Upper lobe of right lung (tissue), 1 donor: ENCODE measurements at regions not wholly inside any gene's neighbourhood (a gene's known extent, or its start where the extent isn't known, plus 50 kb on each side); places are given as distances from the start of the nearest gene placed in this dataset.

Source experiments
- ATAC-seq: fragments of 200-7000 bp; cut with Tn5 transposase; one replicate; pipeline ENCODE4 v1.9.1; 2020; ENCODE audit warnings: mild to moderate bottlenecking, moderate library complexity
- DNase-seq: peaks from one replicate; pipeline ENCODE4 v3.0.0-alpha.2; 2020
- H3K27ac ChIP-seq: fragments of 200-600 bp; one replicate; pipeline ENCODE4 v1.8.0; 2022
- H3K27me3 ChIP-seq: fragments of 200-600 bp; one replicate; pipeline ENCODE4 v1.8.0; 2022; ENCODE audit warnings: mild to moderate bottlenecking
- H3K36me3 ChIP-seq: fragments of 200-600 bp; one replicate; pipeline ENCODE4 v1.8.0; 2022
- H3K4me1 ChIP-seq: fragments of 200-600 bp; one replicate; pipeline ENCODE4 v1.8.0; 2022
- H3K4me3 ChIP-seq: fragments of 200-600 bp; one replicate; pipeline ENCODE4 v1.8.0; 2022; ENCODE audit warnings: mild to moderate bottlenecking
- H3K9me3 ChIP-seq: fragments of 200-600 bp; one replicate; pipeline ENCODE4 v1.8.0; 2022
- intact Hi-C: fragments of 100-400 bp; cut with DNase I; formaldehyde crosslinking; loops from one replicate; pipeline ENCODE4 v1.11.0; 2022
- TF ChIP-seq, protein P1 (sequence below): fragments of 200-600 bp; IDR thresholded peaks from one replicate; pipeline ENCODE4 v1.8.0; 2022; ENCODE audit warnings: antibody characterized with exemption
- donor health status: DM: no; HTN: yes; CAD: no; lungs with severe emphysema.

GRCh38 chrX:113974881-113975280, 609.0 kb upstream of the HTR2C start:
- intact Hi-C loops = no loop called here
- H3K9me3 ChIP-seq = no peaks in the 10 kb centered on the region
- no peaks in the 10 kb centered on the region for H3K36me3 ChIP-seq
- H3K4me3 ChIP-seq = no peak overlapping the region
- H3K27ac ChIP-seq = no peak overlapping the region
- no peak for ATAC-seq
- no peaks in the 10 kb centered on the region for H3K4me1 ChIP-seq
- TF ChIP-seq, protein P1, sequence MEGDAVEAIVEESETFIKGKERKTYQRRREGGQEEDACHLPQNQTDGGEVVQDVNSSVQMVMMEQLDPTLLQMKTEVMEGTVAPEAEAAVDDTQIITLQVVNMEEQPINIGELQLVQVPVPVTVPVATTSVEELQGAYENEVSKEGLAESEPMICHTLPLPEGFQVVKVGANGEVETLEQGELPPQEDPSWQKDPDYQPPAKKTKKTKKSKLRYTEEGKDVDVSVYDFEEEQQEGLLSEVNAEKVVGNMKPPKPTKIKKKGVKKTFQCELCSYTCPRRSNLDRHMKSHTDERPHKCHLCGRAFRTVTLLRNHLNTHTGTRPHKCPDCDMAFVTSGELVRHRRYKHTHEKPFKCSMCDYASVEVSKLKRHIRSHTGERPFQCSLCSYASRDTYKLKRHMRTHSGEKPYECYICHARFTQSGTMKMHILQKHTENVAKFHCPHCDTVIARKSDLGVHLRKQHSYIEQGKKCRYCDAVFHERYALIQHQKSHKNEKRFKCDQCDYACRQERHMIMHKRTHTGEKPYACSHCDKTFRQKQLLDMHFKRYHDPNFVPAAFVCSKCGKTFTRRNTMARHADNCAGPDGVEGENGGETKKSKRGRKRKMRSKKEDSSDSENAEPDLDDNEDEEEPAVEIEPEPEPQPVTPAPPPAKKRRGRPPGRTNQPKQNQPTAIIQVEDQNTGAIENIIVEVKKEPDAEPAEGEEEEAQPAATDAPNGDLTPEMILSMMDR = no peak
- DNase-seq = no peak
- no peaks in the 10 kb centered on the region for H3K27me3 ChIP-seq

- no peaks in the 10 kb centered on the region for H3K27me3 ChIP-seq
- no peak overlapping the region for H3K4me3 ChIP-seq
- DNase-seq (no peak), ATAC-seq (no peak)
- intact Hi-C loops = no loop called here
- no peaks in the 10 kb centered on the region for H3K4me1 ChIP-seq
- TF ChIP-seq, protein P1 = no peak
- H3K9me3 ChIP-seq = no peaks in the 10 kb centered on the region
- no peak overlapping the region for H3K27ac ChIP-seq
- no peaks in the 10 kb centered on the region for H3K36me3 ChIP-seq
Observed at GRCh38 chrX:113973706-113974105, 610.2 kb upstream of the HTR2C start.

DNA sequence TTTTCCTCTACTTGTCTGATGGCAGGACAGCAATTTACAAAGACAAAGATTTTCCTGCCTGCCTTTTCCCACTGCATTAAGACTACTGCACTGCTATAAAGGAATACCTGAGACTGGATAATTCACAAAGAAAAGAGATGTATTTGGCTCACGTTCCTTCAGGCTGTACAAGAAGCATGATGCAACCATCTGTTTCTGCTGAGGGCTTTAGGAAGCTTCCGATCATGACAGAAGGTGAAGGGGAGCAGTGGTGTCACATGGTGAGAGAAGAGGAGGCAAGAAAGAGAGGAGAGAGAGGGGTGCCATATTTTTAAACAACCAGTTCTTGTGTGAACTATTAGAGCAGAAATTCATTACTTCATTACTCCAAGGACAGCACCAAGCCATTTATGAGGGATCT, 617.1 kb upstream of the HTR2C start:
- no peaks in the 10 kb centered on the region for H3K27me3 ChIP-seq
- DNase-seq (no peak), ATAC-seq (no peak)
- H3K4me1 ChIP-seq = no peaks in the 10 kb centered on the region
- no peaks in the 10 kb centered on the region for H3K9me3 ChIP-seq
- no peak overlapping the region for H3K4me3 ChIP-seq
- H3K27ac ChIP-seq = no peak overlapping the region
- intact Hi-C loops = no loop called here
- TF ChIP-seq, protein P1 = no peak
- no peaks in the 10 kb centered on the region for H3K36me3 ChIP-seq

GRCh38 chrX:113962343-113962742, 621.5 kb upstream of the HTR2C start:
- Histone ChIP-seq H3K9me3 (no peaks in the 10 kb centered on the region), H3K4me3 (no peak overlapping the region), H3K4me1 (no peaks in the 10 kb centered on the region), H3K27ac (no peak overlapping the region), H3K36me3 (no peaks in the 10 kb centered on the region), H3K27me3 (no peaks in the 10 kb centered on the region)
- ATAC-seq (no peak), DNase-seq (no peak)
- TF ChIP-seq, protein P1 = no peak
- intact Hi-C loops = no loop called here

GRCh38 chrX:113959912-113960626, 623.8 kb upstream of the HTR2C start:
- Histone ChIP-seq H3K27ac (no peak overlapping the region), H3K4me3 (no peak overlapping the region), H3K27me3 (no peaks in the 10 kb centered on the region), H3K36me3 (no peaks in the 10 kb centered on the region), H3K4me1 (no peaks in the 10 kb centered on the region), H3K9me3 (no peaks in the 10 kb centered on the region)
- DNase-seq (no peak), ATAC-seq (no peak)
- intact Hi-C loops = no loop called here
- TF ChIP-seq, protein P1 = no peak

DNA sequence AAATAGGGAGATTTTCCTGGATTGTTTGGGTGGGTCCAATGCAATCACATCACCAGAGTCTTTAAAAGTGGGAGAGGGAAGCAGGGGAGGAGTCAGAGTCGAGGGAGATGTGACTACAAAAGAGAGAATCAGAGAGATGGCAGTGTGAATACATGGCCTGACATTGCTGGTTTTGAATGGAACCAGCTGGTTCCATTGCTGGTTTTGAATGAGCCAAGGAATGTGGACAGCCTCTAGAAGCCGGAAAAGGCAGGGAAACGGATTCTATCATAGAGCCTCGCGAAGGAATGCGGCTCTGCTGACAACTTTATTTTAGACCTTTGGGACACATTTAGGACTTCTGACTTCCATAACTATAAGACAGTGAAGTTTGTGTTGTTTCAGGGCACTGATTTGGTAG, 627.0 kb upstream of the HTR2C start:
- no peak overlapping the region for H3K27ac ChIP-seq
- H3K4me3 ChIP-seq = no peak overlapping the region
- no peak for ATAC-seq
- intact Hi-C loops = no loop called here
- H3K9me3 ChIP-seq = no peaks in the 10 kb centered on the region
- DNase-seq = no peak
- TF ChIP-seq, protein P1 = no peak
- no peaks in the 10 kb centered on the region for H3K36me3 ChIP-seq
- no peaks in the 10 kb centered on the region for H3K27me3 ChIP-seq
- H3K4me1 ChIP-seq = no peaks in the 10 kb centered on the region
